Skeletal muscle cell (primary cell): ENCODE measurements at regions not wholly inside any gene's neighbourhood (a gene's known extent, or its start where the extent isn't known, plus 50 kb on each side); places are given as distances from the start of the nearest gene placed in this dataset.
"Not testable (repeated sequence)": the region's sequence is repeated elsewhere in the genome, so short reads cannot be mapped to it uniquely, and the experiment has no call there.

Experiments
- DNase-seq: peaks from one replicate; pipeline ENCODE4 v3.0.0-alpha.2; 2010; ENCODE audit warnings: low read depth
- H3K4me3 ChIP-seq: 2 replicates; pipeline ENCODE4 v1.5.1; 2011; ENCODE audit warnings: low read depth, mild to moderate bottlenecking, control low read depth, low read length, moderate library complexity

GRCh38 chr17:5883775-5884665 is 186.2 kb upstream of the WSCD1 start:
- no peak overlapping the region for H3K4me3 ChIP-seq
- peak; percentile 3 for DNase-seq

- DNase-seq: no peak
- H3K4me3 ChIP-seq: no peak overlapping the region
These were observed 184.8 kb upstream of the WSCD1 start for GRCh38 chr17:5885336-5885735.

- no peak overlapping the region for H3K4me3 ChIP-seq
- DNase-seq: peak; percentile 5
These were observed 181.4 kb upstream of the WSCD1 start for GRCh38 chr17:5888811-5889210.

GRCh38 chr17:5892921-5893675 is 177.1 kb upstream of the WSCD1 start:
- H3K4me3 ChIP-seq: no peak overlapping the region
- DNase-seq: no peak

DNA sequence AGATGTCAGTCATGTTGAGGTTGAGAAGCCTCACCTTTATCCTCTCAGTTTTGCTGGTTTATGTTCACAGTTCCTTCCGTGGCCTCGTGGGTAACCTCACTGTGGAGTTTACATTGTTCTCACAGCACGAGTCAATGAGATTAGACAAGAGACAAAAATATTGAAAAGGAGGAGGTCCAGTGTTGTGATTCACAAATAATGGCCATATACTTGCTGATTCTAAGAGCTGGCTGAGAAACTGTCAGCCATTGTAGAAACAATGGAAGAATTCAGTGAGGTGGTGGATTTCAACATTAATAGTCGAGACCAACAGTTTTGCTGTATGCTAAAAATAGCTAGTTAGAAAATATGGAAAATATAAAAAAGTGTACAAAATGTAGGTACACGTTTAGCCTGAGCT is 176.4 kb upstream of the WSCD1 start:
- no peak for DNase-seq
- no peak overlapping the region for H3K4me3 ChIP-seq

DNA sequence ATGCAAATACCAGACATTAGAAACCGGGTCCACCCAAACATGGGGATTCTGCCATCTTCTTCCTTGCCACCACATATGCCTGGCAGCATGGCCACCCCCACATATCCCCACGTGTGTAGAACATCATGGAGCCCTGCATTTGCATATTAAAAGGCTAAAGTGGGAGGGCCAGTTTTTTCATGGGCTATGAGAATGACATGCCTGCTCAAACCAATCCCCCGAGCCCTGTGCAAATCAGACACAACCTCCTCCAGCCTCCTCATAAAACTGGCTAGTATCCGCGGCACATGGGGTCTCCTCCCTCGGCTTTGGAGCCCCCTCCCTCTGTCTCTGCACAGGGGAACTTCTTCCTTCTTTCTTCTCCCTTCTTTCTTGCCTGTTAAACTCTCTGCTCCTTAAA is 174.9 kb upstream of the WSCD1 start:
- no peak overlapping the region for H3K4me3 ChIP-seq
- no peak for DNase-seq

DNA sequence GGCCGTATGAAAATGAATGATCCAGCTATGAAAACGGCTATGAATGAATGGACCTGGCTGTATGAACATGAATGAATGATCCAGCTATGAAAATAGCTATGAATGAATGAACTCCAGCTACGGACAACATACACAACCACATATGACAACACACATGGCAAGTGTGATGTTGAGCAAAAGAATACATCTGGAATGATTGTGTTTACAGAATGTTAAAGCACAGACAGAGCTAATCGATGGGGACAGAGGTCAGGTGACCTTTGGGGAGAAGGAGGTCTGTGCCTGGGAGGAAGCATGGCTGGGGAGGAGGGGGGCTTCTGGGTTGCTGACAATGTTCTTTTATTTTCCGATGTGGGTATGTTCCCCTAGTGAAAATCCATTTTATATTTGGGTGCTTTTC is 174.0 kb upstream of the WSCD1 start:
- no peak for DNase-seq
- H3K4me3 ChIP-seq: no peak overlapping the region

DNA sequence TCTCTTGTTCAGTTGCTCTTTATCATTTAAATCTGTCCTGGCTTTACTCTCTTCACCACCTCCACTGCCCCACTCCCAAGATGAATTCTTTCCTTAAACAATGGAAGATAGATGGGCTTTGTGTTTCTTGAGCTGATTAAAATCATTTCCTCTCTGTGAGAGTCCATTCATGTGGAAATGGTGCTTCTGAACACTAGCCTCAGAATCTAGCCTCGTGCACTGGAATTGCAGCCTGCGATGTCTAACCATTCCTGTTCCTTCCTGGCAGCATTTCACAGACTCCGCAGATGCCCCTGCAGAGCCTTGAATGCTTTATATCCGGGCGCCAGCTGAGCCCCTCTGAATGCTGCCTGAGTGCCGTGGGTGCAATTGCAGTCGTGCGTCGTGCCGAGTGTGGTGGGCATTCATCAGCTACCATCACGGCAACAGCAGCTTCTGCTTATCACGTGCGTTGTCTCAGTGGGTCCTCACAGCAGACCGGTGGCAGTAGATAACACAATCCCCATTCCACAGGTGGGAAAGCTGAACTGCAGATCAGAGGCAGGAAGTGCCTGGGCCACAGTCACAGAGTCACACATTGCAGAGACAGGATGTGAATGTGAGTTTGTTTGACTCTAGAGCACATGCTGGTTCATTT is 172.8 kb upstream of the WSCD1 start:
- DNase-seq: no peak
- no peak overlapping the region for H3K4me3 ChIP-seq

- DNase-seq, H3K4me3 ChIP-seq: not testable (repeated sequence)
These were observed 172.2 kb upstream of the WSCD1 start for GRCh38 chr17:5897981-5898380.

GRCh38 chr17:5898406-5898805 is 171.8 kb upstream of the WSCD1 start:
- DNase-seq: no peak
- H3K4me3 ChIP-seq: no peak overlapping the region

DNA sequence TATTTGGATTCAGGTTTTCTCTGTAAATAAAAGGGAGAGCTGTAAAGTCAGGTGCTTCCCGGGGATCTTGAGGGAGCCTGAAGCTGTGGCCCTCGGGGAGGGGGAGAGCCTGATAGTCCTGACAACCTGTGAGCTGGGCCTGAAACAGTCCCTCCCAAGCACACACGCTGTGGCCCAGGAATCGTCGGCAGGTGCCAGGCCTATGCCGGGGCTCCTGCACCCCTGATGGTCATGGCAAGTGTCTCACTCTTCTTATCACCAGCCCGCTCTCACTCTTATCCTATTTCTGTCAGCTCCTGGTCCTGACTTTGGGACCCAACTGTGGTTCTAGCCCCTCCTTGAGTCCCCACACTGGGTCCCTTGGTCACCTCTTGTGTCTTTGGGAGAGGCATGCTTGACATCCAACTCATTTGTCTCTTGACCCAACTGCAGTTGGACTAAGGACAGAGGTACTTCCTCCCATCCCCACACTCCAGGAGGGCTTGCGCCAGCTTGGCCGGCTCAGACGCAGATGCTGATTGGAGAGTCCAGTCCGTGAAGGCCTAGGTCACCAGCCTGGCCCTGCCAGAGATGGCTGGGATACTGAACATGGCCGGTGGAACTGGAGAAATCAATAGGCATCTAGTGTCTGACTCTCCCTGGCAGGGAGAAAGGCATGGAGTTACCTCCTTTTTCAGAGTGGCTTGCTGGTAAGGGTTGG is 170.5 kb upstream of the WSCD1 start:
- no peak for DNase-seq
- no peak overlapping the region for H3K4me3 ChIP-seq

DNA sequence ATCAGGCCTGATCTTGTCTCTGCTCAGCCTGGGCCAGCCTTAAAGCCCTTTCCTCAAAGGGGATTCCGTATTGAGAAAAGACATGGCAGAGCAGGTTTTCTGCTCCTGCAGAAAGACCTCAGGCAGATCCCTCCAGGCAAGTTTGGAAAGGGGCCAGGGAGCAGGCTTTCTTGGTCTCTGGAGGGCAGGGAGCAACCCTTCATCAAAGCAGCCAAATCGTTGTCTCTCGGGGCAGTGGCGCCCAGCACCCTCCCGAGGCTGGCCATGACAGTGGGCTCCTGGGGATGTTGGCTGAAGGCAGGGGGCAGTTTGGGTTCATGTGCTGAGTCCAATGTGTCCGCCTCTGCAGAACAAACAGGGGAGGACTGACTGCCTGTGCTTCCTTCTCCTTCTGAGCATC is 168.4 kb upstream of the WSCD1 start:
- H3K4me3 ChIP-seq: no peak overlapping the region
- no peak for DNase-seq

GRCh38 chr17:5902181-5903140 is 167.7 kb upstream of the WSCD1 start:
- H3K4me3 ChIP-seq: no peak overlapping the region
- DNase-seq: no peak

- H3K4me3 ChIP-seq: no peak overlapping the region
- DNase-seq: no peak
These were observed 158.3 kb upstream of the WSCD1 start for GRCh38 chr17:5911919-5912318.

DNA sequence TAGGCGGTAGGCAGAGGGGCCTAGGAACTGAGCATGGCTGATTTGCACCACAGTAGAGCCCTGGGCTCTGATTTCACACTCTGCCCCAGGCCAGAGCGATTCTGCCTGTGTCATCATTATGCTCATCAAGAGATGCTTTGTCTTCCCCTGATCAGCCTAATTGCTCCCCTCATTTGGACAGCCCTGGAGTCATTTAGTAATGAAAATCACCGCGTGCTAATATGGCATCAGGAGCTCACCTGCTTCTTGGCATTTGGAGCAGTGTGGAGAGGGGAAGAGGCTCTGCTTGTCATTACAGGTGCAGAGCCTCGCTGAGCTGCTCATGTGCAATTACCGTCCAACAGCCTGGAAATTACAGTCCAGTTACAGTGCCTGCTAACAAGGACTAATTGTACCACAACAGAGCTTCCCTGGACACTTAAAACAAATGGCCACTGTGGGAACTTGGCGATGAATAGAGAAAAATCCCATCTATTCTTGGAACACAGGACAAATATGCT is 157.1 kb upstream of the WSCD1 start:
- no peak for DNase-seq
- no peak overlapping the region for H3K4me3 ChIP-seq

DNA sequence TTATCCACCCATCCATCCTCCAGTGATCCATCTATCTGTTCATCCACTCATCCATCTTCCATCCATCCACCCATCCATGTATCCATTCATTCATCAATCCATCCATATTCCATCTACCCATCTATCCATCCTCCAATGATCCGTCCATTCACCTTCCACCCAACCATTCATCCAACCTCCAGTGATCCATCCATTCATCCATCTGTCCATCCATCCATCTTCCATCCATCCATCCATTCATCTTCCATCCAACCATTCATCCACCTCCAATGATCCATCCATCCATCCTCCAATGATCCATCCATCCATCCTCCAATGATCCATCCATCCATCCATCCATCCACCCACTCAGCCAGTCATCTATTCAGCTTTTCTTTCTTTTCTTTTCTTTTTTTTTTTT is 156.5 kb upstream of the WSCD1 start:
- no peak overlapping the region for H3K4me3 ChIP-seq
- DNase-seq: no peak

DNA sequence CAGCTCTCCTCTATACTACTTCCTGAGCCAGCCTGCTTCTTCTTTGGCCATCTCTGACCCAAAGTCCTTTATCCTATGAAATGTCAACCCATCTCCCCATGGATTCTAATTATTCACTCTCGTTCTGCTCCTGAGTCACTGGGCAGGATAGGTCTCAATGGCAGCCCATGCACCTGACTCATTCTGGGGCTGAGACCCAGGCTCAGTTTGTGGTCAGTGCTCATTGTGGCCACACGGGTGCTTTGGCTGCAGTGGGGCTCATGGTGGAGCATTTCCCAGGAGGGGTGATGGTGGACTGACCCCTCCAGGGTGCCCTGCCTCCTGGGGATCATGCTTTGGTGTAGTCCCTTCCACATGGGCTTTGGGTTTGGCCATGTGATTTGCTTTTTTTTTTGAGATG is 154.8 kb upstream of the WSCD1 start:
- H3K4me3 ChIP-seq: no peak overlapping the region
- no peak for DNase-seq

- H3K4me3 ChIP-seq: no peak overlapping the region
- DNase-seq: no peak
These were observed 151.1 kb upstream of the WSCD1 start for GRCh38 chr17:5919089-5919488.
